NCI-H82 treated with DMSO at 0.1 percent for 48 hours (cell line): ENCODE measurements at regions not wholly inside any gene's neighbourhood (a gene's known extent, or its start where the extent isn't known, plus 50 kb on each side); places are given as distances from the start of the nearest gene placed in this dataset.

Source experiments
- DNase-seq: peaks from one replicate; lab custom pipeline; 2025; ENCODE audit not compliant: unreplicated experiment; lab: John Stamatoyannopoulos, UW

- no peak for DNase-seq
These were observed 457.8 kb upstream of the ROBO2 start for GRCh38 chr3:76582098-76582497.

- DNase-seq: peak; percentile 25
These were observed 457.1 kb upstream of the ROBO2 start for GRCh38 chr3:76582632-76583378.

- no peak for DNase-seq
These were observed 454.0 kb upstream of the ROBO2 start for GRCh38 chr3:76585794-76586392.

- DNase-seq: no peak
These were observed 453.4 kb upstream of the ROBO2 start for GRCh38 chr3:76586471-76586870.

GRCh38 chr3:76610150-76610549, 429.7 kb upstream of the ROBO2 start:
- DNase-seq: no peak

GRCh38 chr3:76615719-76616118, 424.2 kb upstream of the ROBO2 start:
- no peak for DNase-seq

- no peak for DNase-seq
These were observed 415.7 kb upstream of the ROBO2 start for GRCh38 chr3:76624164-76624563.

- no peak for DNase-seq
These were observed 412.7 kb upstream of the ROBO2 start for GRCh38 chr3:76627236-76627635.

GRCh38 chr3:76631251-76631650, 408.6 kb upstream of the ROBO2 start:
- DNase-seq: no peak

GRCh38 chr3:76638006-76638405, 401.9 kb upstream of the ROBO2 start:
- no peak for DNase-seq

GRCh38 chr3:76643623-76644304, 396.1 kb upstream of the ROBO2 start:
- DNase-seq: no peak

GRCh38 chr3:76644305-76644675, 395.6 kb upstream of the ROBO2 start:
- no peak for DNase-seq

- no peak for DNase-seq
These were observed 394.2 kb upstream of the ROBO2 start for GRCh38 chr3:76645724-76646123.

GRCh38 chr3:76646921-76647562, 392.9 kb upstream of the ROBO2 start:
- DNase-seq: no peak

GRCh38 chr3:76651784-76652183, 388.1 kb upstream of the ROBO2 start:
- no peak for DNase-seq

GRCh38 chr3:76652524-76652923, 387.4 kb upstream of the ROBO2 start:
- no peak for DNase-seq

GRCh38 chr3:76653640-76654251, 386.2 kb upstream of the ROBO2 start:
- no peak for DNase-seq

- DNase-seq: no peak
These were observed 383.3 kb upstream of the ROBO2 start for GRCh38 chr3:76656531-76657070.

GRCh38 chr3:76657909-76658308, 382.0 kb upstream of the ROBO2 start:
- DNase-seq: no peak

GRCh38 chr3:76661527-76662250, 378.2 kb upstream of the ROBO2 start:
- DNase-seq: no peak
